ENCODE measurements at regions not wholly inside any gene's neighbourhood (a gene's known extent, or its start where the extent isn't known, plus 50 kb on each side); places are given as distances from the start of the nearest gene placed in this dataset.
"Not testable (repeated sequence)": the region's sequence is repeated elsewhere in the genome, so short reads cannot be mapped to it uniquely, and the experiment has no call there.

DNA sequence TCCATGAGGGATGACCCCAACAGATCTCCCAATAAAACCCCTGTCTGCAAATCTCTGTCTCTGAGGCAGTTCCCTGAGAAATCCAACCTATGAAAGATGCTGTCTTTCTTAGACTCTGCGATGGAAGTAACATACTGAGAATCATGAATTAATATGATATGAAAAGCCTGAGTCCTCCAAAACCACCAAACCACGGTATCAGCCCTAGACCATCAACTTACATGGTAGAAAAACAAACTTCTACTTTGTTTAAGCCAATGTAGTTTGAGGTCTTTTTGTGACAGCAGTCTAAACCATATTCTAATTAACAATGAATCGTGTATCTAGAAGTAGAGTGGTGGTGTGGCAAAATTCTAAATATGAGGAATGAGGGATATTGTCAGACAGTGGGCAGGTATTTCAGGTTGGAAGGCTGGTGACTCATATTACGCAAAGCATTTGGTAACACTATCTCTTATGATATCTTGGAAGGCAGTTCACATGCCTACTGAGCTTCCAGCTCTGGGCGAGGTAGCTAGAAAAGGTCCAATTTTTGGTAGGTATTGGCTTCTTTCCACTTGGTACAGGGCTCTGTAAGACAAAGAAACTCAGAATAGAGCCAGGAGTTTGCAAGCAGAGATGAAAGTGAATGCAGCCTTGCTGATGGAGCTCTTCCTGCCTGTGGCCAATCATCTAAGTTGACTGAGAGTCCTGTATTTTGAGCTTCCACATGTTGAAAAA is 215.8 kb downstream of the ZFP36L2 start:
- DNase-seq, result no peak

DNA sequence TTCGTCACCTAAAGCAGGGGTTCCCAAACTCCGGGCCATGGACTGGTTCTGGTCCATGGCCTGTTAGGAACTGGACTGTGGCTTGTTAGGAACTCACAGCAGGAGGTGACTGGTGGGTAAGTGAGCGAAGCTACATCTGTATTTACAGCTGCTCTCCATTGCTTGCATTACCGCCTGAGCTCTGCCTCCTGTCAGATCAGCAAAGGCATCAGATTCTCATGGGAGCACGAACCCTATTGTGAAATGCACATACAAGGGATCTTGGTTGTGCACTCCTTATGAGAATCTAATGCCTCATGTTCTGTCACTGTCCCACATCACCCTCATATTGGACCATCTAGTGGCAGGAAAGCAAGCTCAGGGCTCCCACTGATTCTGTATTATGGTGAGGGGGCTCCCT is 217.0 kb downstream of the ZFP36L2 start:
- DNase-seq, result no peak

DNA sequence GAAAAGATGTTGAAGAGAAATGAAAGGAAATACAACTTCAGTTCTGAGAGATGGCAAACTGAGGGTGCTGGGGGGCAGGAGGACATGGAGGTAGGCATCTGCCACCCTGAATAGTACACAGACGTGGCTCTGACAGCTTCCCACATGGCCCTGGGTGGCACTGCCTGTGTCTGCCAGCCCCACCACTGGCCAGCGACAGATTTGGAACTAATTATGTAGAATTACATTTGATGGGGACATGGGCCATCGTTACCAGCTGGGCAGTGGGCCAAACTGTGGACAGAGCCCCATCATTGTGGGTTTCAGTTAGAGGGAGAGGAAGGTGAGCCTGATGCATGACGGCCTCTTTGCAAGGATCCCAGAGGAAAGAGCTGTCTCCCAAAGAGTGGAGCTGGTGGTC is 216.0 kb upstream of the HAAO start:
- DNase-seq, result no peak

DNA sequence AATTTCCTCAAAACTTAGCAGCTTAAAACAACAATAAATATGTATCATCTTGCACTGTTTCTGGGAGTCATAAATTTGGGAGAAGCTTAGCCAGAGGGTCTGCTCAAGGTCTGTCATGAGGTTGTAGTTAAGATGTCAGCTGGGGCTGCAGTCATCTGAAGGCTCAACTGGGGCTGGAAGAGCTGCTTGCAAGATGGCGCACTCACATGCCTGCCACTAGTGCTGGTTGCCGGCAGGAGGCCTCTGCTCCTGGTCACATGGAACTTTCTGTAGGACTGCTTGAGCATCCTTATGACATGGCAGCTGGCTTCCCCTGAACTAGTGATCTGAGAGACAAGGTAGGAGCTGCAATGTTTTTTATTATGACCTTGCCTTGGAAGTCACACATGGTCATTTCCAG is 215.5 kb upstream of the HAAO start:
- no peak for DNase-seq

DNA sequence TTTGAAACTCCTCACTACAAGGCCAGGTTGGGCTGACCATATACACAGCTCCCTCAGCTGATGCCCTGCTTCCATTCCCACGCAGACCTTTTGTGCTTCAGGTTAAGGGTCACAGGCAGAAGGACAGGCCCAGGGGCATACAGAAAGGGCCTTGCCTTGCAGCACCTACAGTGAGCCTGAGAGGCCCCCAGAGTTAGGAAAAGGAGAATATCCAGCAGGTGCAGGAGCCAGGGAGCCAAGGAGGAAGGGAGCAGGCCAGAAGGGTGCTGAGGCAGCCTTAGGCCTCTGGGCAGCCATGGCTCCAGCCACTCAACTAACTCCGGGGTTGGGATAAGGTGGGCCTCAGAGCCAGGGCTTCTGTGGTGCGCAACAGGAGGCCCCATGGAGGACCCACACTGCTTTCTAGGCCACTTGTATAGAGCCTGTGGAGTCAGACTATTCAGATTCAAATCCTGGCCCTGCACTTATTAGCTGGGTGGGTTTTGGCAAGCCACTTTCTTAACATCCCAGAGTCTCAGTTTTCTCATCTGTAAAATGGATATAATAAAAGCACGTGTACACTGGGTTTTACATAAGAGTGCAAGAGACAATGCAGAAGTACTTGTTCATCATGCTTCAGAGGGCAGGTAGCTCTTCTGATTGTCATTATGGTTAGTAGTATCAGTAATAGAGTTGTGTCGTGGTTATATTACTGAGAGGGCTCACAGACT is 214.6 kb upstream of the HAAO start:
- no peak for DNase-seq

DNA sequence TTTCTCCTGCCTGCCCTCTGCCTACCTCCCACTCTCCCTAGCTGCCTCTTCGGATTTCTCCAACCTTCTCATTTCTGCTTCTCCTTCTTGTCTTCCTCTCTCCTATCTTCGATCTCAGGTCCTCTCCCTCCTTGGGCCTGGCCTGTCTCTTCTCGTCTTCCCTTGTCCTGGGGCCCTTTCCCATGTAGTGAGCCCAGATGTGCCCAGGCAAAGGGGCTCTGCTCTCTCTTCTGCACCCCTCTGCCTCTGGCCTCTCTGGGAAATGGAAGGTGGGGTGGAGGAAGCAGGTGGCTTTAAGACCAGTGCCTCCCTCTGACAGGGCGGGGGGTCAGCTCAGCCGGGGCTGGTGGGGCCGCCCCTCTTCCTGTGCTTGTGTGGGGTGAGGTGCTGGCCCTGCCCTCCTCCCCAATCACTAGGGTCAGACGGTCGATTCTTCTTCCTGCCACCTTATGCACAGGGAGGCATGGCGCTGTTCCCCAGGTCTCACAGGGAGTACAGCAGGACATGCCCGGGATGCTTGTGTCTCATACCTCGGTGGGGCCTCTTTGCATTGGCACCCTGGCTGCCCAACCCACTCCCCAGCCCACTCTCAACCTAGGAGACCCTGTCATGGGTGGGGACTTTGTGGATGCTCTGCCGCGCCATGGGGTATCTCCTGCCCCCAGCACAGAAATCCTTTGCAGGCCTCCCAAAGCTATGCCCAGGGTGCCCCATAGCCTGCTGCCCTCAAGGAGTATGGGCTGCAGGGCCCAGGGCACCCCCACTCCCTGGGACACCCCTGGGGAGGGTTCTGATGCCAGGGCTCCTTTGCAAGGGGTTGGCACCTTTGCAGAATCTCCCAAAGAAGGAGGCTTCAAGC is 213.8 kb upstream of the HAAO start:
- DNase-seq, result no peak

DNA sequence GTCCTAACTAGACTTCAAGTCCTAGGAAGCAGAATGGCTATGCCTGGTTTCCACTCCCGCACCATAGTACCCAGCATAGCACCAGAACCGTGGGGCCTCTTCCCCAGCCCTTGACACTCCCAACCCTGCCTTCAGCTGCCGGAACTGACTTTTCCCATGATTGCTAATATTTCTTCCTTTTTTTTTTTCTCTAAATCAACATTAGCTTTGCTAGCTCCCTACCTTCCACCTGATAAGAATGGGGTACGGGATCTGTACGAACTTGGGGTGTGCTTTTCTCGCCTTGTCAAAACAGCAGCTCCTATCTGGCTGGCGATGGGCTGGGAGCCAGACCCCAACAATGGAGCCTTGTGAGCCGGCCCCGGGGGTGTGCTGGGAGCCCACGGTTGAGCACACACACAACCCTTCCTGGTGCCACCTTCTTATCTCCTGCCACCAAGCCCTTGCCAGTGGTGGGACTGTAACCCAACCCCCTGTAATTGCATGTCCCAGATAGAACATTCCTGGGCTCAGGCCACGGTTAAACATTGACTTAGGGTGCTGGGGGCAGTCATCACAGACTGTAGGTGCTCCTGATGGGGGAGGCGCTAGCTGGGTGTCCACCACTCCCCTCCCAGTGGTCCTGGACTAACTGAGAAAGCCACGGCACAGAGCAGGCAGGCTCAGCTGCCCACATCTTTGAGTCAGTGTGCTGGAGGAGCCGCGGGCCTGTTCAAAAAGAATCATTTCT is 213.0 kb upstream of the HAAO start:
- DNase-seq, result no peak

DNA sequence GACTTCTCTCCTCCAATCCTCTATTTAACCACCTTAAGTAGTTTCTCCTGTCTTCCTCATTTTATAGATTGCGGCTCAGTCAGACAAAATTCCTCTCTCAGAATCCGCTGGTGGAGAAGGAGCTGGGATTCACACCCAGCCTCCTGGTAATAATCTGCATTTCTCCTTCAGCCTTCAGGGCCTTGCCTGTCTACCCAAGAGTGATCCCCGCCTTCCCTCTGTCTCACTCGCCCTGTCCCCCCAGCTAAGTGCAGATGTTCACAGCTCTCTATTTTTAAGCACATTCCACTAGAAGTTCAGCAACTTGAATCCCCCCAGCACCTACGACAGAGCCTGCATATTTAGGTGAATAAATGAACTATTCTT is 212.5 kb upstream of the HAAO start:
- no peak for DNase-seq

DNA sequence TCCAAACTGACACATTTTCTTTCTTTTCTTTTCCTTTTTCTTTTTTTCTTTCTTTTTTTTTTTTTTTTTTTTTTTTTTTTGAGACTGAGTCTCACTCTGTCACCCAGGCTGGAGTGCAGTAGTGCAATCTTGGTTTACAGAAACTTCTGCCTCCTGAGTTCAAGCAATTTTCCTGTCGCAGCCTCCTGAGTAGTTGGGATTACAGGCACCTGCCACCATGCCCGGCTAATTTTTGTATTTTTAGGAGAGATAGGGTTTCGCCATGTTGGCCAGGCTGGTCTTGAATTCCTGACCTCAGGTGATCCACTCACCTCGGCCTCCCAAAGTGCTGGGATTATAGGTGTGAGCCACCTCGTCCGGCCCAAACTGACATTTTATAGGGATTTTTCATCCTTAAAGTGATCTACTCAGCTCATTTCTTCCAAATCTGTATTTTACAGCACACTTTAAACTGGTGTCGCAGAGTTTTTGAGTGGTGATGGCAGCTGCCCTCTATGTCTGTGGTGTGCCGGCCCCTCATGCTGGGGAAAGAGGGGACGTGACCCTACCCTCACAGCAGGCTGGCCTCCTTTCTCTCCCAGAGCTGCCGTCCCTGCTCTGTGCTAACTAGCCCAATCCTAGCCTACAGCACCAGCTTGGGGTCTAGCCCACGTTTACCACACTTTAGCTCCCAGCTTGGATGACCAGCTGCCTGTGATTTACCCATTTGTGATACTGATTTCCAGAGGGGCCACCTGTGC is 211.9 kb upstream of the HAAO start:
- not testable (repeated sequence) for DNase-seq

DNA sequence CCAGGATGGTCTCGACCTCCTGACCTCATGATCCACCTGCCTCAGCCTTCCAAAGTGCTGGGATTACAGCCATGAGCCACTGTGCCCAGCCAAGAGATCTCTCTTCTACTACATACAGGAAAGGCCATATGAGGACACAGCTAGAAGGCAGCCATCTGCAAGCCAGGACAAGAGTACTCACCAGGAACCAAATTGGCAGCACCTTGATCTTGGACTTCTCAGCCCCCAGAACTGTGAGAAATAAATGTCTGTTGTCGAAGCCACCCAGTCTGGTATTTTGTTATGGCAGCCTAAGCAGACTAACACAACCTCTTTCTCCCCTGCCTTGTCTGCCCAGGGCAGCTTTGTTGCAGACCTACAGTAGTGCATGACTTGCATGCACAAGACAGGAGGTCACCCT is 211.3 kb upstream of the HAAO start:
- DNase-seq, result no peak

DNA sequence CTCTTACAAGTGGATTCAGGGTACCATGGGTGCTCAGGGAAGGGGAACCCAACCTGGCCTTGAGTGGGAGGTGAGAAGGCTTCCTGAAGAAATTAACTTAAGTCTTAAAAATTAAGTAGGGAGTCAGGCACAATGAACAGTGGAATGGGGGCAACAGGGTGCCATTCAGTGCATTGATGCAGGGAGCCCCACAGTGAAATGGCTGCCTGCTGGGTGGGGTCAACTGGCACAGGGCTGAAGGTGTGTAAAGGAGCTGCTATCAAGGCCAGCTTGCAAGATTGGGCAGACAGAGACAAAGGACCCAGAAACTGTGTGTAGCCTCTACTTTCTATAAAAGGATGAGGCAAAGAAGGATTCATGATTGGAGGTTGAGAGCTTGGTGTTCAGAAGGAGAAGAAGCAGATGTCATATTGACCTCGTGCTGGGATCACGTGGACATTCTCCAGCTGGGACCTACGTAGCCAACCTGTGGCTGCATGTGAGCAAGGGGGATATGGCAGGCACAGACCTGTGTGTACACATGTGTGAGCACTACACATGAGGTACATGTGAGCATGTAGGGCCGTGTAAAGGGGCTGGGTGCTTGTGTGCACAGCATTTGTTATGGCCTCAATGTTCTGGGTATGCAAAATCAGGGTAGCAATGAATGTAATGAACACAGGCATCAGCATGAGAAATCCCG is 209.5 kb upstream of the HAAO start:
- no peak for DNase-seq

DNA sequence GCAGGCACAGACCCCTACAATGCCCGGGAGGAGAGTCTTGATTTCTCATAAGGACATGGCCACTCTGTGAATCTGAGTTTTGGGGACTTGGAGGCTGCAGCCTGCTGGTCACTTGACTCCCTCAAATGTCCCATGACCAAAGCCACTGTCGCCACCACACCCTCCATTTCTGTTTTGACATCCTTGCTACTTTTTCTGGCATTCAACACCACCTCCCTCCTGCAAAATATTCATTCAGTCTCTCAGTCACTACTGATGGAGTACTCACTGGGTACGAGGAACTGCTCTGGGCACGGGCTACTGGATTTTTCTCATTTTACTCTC is 208.6 kb upstream of the HAAO start:
- no peak for DNase-seq

DNA sequence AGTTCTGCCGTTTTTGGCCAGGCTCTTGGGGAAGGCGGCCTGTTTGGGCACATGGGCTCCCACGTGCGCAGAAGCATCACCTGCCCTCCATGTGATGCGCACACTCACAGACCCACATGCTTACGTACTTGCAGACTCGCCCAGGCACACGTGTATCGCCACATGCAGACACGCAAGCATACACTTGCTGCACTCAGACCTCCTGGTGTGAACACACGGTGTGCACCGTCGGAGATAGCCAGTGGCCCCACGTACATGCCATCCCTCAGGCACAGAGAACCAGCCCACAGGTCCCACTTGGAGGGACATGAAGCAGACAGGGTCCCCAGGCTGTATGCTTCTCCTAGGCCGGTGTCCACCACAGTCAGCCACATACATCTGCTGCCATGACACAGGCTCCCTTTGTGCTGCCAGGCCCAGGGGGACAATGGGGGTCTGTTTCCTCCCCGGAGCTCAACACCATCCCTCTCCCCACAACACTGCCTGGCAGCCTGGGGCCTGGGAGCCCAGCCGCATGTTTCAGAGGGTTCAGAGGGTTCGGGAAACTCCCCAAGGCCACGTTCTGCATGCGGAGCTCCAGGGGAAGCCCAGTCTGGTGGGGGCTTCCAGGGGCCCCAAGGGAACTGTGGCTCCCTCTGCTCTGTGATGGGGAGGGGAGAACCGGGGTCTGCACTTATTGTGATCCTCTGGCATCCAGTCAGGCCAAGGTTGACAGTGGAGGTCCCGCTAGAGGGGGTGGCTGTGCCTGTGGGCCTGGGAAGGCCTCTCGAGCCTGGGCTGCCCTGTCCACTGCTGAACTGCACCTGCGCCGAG is 208.1 kb upstream of the HAAO start:
- DNase-seq, result no peak

DNA sequence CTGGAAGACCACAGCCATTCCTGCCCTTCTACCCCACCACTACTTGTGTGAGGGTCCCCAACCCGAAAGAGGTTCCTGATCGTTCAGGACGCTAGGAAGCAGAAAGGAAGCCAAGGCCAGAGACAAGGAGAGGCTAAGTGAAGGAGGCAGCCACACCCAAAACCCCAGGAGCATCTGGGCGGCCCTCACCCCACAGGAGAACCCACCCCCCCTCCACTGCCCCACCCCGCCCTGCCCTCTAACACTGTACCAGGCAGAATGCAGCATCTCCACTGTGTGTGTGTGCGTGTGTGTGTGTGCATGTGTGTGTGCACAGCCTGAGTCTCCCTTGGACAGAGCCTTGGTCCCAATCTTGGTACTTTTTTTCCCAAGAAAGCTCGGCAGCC is 207.5 kb upstream of the HAAO start:
- DNase-seq, result no peak

DNA sequence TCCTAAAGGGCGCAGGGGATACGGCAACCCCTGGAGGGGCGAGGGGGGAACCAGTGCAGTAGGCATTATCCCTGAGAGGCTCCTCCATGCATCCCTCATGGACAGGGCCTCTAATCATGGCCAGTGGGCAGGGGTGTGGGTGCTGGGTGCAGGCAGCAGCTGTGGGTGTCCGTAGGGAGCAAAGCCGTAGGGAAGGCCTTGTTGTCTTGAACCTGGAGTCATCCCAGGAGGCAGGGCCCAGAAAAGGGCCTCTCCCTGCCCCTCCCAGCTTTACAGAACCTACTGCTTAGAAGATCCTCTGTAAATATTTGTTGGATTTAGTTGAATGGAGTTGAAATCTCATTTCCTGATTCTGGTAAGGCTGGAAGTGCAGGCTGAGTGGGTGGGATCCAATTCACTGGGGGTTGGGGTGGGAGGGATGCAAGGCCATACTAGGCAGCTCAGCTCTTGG is 207.0 kb upstream of the HAAO start:
- DNase-seq, result no peak

DNA sequence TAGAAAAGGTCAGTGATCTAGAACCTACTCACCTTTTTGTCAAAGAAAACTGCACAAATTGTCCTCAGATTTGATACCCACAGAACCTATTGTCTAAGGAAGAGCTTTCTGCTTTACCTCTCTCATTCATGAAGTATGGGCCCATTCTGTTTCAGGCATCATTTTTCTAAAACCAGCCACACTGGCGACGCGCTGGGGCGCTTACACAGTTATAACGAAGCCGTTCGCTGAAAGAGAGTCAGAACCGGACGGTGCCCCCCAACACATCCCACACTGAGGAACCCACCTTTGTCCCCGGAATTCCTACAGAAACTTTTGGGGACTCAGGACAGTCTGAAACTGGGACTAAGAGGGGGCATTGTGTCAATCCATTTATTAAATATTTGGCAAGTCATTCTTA is 206.3 kb upstream of the HAAO start:
- DNase-seq, result no peak

DNA sequence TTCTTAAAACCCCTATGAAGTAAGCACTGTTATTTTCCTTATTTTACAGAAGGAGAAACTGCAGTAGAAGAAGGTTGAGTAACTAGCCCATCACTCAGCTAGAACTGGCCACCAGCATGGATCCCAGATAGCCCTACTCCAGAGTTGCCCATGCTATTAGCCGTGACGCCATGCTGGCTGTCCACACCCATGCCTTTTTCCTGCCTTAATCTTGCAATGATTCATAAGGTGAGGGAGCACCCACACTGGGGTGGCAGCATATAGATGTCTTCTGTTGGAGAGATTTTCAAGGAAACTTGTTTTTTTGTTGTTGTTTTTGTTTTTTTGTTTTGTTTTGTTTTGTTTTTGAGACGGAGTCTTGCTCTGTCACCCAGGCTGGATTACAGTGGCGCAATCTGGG is 204.1 kb upstream of the HAAO start:
- DNase-seq, result no peak

DNA sequence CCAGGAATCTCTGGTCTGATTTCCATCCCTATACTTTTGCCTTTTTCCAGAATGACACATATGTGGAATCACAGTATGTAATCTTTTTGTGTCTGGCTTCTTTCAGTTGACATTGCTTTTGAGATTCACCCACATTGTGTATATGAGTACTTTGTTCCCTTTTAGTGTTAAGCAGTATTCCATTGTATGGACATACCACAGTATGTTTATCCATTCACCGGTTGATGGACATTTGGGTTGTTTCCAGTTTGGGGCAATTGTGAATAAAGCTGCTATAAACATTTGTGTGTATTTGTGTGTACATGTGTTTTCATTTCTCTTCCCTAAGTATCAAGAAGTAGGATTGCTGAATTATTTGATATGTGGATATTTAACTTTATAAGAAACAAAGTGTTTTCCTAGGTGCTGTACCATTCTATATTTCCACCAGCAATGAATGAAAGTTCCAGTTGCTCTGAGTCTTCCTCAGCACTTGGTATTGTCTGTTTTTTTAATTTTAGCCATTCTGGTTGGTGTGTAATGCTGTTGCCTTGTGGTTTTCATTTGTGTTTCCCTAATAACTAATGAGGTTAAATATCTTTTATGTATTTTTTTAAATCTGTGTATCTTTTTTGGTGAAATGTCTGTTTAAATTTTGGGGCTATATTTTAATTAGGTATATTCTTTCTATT is 203.5 kb upstream of the HAAO start:
- no peak for DNase-seq

DNA sequence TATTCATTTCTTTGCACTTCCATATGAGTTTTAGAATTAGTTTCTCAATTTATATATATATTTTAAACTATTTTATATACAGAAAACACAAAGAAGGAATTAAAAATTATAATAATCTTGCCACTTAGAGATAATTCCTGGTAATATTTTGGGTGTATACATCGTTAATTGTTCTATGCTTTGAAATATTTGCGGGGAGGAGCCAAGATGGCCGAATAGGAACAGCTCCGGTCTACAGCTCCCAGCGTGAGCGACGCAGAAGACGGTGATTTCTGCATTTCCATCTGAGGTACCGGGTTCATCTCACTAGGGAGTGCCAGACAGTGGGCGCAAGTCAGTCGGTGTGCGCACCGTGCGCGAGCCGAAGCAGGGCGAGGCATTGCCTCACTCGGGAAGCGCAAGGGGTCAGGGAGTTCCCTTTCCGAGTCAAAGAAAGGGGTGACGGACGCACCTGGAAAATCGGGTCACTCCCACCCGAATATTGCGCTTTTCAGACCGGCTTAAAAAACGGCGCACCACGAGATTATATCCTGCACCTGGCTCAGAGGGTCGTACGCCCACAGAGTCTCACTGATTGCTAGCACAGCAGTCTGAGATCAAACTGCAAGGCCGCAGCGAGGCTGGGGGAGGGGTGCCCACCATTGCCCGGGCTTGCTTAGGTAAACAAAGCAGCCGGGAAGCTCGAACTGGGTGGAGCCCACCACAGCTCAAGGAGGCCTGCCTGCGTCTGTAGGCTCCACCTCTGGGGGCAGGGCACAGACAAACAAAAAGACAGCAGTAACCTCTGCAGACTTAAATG is 197.1 kb upstream of the HAAO start:
- DNase-seq, result not testable (repeated sequence)

DNA sequence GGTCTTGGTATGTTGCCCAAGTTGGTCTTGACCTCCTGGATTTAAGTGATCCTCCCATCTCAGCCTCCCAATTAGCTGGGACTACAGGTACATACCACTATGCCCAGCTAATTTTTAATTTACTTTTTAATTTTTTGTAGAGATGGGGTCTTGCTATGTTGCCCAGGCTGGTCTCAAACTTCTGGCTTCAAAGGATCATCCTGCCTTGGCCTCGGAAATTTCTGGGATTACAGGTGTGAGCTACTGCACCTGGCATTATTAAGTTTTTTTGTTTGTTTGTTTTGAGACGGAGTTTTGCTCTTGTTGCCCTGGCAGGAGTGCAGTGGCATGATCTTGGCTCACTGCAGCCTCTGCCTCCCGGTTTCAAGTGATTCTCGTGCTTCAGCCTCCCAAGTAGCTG is 195.7 kb upstream of the HAAO start:
- DNase-seq, result not testable (repeated sequence)

Measured in SIG-M5 (cell line).